Stimulated activated CD8-positive, alpha-beta memory T cell treated with anti-CD3 and anti-CD28 coated beads, Interleukin-15, amount 100 ng/mL, for 48 hours (primary cell): ENCODE measurements at regions not wholly inside any gene's neighbourhood (a gene's known extent, or its start where the extent isn't known, plus 50 kb on each side); places are given as distances from the start of the nearest gene placed in this dataset.
A peak's percentile ranks its signal among the peaks of the same experiment; 100 is the strongest.
"Not testable (repeated sequence)": the region's sequence is repeated elsewhere in the genome, so short reads cannot be mapped to it uniquely, and the experiment has no call there.

Experiments used
- DNase-seq, 2 donors: peaks; one replicate each; pipeline ENCODE4 v3.0.0-alpha.2; 2020; ENCODE audit warnings: low read depth in 2 of 2

GRCh38 chr5:112472614-112473013 lies 53.5 kb upstream of the EPB41L4A start:
- no peak for DNase-seq

GRCh38 chr5:112473989-112474388 lies 54.9 kb upstream of the EPB41L4A start:
- no peak for DNase-seq

GRCh38 chr5:112475747-112476365 lies 56.8 kb upstream of the EPB41L4A start:
- no peak for DNase-seq

GRCh38 chr5:112479418-112479817 lies 60.3 kb upstream of the EPB41L4A start:
- no peak for DNase-seq

- no peak for DNase-seq
These were observed 61.4 kb upstream of the EPB41L4A start for GRCh38 chr5:112480501-112480900.

GRCh38 chr5:112483704-112484103 lies 64.6 kb upstream of the EPB41L4A start:
- no peak for DNase-seq

GRCh38 chr5:112485934-112486355 lies 66.9 kb upstream of the EPB41L4A start:
- DNase-seq: no peak

GRCh38 chr5:112491257-112491656 lies 72.2 kb upstream of the EPB41L4A start:
- DNase-seq: no peak

- peak; percentile 2 to 7 for DNase-seq
These were observed 73.2 kb upstream of the EPB41L4A start for GRCh38 chr5:112492291-112492690.

GRCh38 chr5:112503749-112504501 lies 84.8 kb upstream of the EPB41L4A start:
- DNase-seq: not testable (repeated sequence)

GRCh38 chr5:112509097-112509496 lies 90.0 kb upstream of the EPB41L4A start:
- not testable (repeated sequence) for DNase-seq

- DNase-seq: no peak
These were observed 92.8 kb upstream of the EPB41L4A start for GRCh38 chr5:112511920-112512319.

- DNase-seq: no peak
These were observed 93.8 kb upstream of the EPB41L4A start for GRCh38 chr5:112512901-112513300.

- no peak for DNase-seq
These were observed 95.0 kb upstream of the EPB41L4A start for GRCh38 chr5:112514111-112514510.

GRCh38 chr5:112520474-112520873 lies 101.4 kb upstream of the EPB41L4A start:
- DNase-seq: not testable (repeated sequence)

GRCh38 chr5:112522891-112523673 lies 104.0 kb upstream of the EPB41L4A start:
- not testable (repeated sequence) for DNase-seq

- not testable (repeated sequence) for DNase-seq
These were observed 104.7 kb upstream of the EPB41L4A start for GRCh38 chr5:112523674-112524263.

- no peak for DNase-seq
These were observed 106.1 kb upstream of the EPB41L4A start for GRCh38 chr5:112525217-112525616.

GRCh38 chr5:112528928-112529327 lies 109.9 kb upstream of the EPB41L4A start:
- DNase-seq: no peak

GRCh38 chr5:112529525-112529924 lies 110.4 kb upstream of the EPB41L4A start:
- DNase-seq: no peak

- no peak for DNase-seq
These were observed 113.7 kb upstream of the EPB41L4A start for GRCh38 chr5:112532654-112533360.
